ENCODE measurements at regions not wholly inside any gene's neighbourhood (a gene's known extent, or its start where the extent isn't known, plus 50 kb on each side); places are given as distances from the start of the nearest gene placed in this dataset.

GRCh38 chr20:6622041-6622440, 145.4 kb upstream of the BMP2 start:
- ChIA-PET POLR2A (no interaction called here), CTCF (no interaction called here)
- DNase-seq (ENCODE audit: low spot score): no peak
- no peaks in the 10 kb centered on the region for H3K27me3 Mint-ChIP-seq (ENCODE audit: low read depth)
- TF ChIP-seq ZNF138 (CRISPR knock-in tag; conservative IDR thresholded peaks at IDR 0.05): no peak
- TF ChIP-seq ZNF396 (CRISPR knock-in tag; IDR thresholded peaks at IDR 0.05; ENCODE audit: borderline replicate concordance): no peak
- TF ChIP-seq PRDM15 (CRISPR knock-in tag; IDR thresholded peaks at IDR 0.05): no peak
- TF ChIP-seq ZNF219 (CRISPR knock-in tag; IDR thresholded peaks at IDR 0.05; ENCODE audit: borderline replicate concordance): no peak
- TF ChIP-seq IRF2 (CRISPR knock-in tag; IDR thresholded peaks at IDR 0.05; ENCODE audit: borderline replicate concordance, low read depth): no peak
- no peak for TF ChIP-seq SMAD3 (CRISPR knock-in tag; IDR thresholded peaks at IDR 0.05; ENCODE audit: borderline replicate concordance)
- no peak for TF ChIP-seq ZNF281 (CRISPR knock-in tag; IDR thresholded peaks at IDR 0.05)
- no peak for TF ChIP-seq ZBTB43 (CRISPR knock-in tag; IDR thresholded peaks at IDR 0.05)
- no peak for TF ChIP-seq TCF7 (CRISPR knock-in tag; IDR thresholded peaks at IDR 0.05; ENCODE audit: low read depth)
- TF ChIP-seq MXD4 (CRISPR knock-in tag; IDR thresholded peaks at IDR 0.05; ENCODE audit: borderline replicate concordance): no peak
- no peak for TF ChIP-seq CREB1 (CRISPR knock-in tag; IDR thresholded peaks at IDR 0.05)
- no peak for TF ChIP-seq STAT6 (CRISPR knock-in tag; conservative IDR thresholded peaks at IDR 0.05; ENCODE audit: low read depth)
- TF ChIP-seq TEAD1 (CRISPR knock-in tag; IDR thresholded peaks at IDR 0.05): no peak
- no peak for TF ChIP-seq ATF1 (CRISPR knock-in tag; IDR thresholded peaks at IDR 0.05)
- TF ChIP-seq ZNF423 (CRISPR knock-in tag; IDR thresholded peaks at IDR 0.05): no peak
- no peak for TF ChIP-seq MYBL2 (CRISPR knock-in tag; IDR thresholded peaks at IDR 0.05)
- no peak for TF ChIP-seq E2F4 (CRISPR knock-in tag; IDR thresholded peaks at IDR 0.05; ENCODE audit: borderline replicate concordance, low read depth)
- no peak for TF ChIP-seq TEAD4 (CRISPR knock-in tag; IDR thresholded peaks at IDR 0.05)
- H3K4me3 Mint-ChIP-seq: no peak overlapping the region
- no peaks in the 10 kb centered on the region for H3K36me3 Mint-ChIP-seq
- no peak for ATAC-seq
- H3K4me1 Mint-ChIP-seq: peaks cover 12% of the 10 kb centered on the region
- H3K27ac Mint-ChIP-seq: no peak overlapping the region
- H3K9me3 Mint-ChIP-seq: peaks cover 7% of the 10 kb centered on the region
